GM12878 (cell line): ENCODE measurements at regions not wholly inside any gene's neighbourhood (a gene's known extent, or its start where the extent isn't known, plus 50 kb on each side); places are given as distances from the start of the nearest gene placed in this dataset.

Experiments
- CHD1 ChIP-seq: IDR thresholded peaks from 2 replicates; pipeline ENCODE4 v1.6.1; 2012; ENCODE audit warnings: low read depth, low read length, improper control_type of control experiment
- CTCF ChIP-seq, 3 experiments: IDR thresholded peaks in 2 of 3; conservative IDR thresholded peaks in 1 of 3; 2 replicates each; pipeline ENCODE4 v1.5.1; 2011; ENCODE audit warnings: low read depth in 3 of 3, low read length in 3 of 3, mild to moderate bottlenecking in 3 of 3, control low read depth in 2 of 3, moderate library complexity in 2 of 3, inconsistent platforms in 1 of 3, mixed read lengths in 1 of 3; ENCODE audit not compliant: control insufficient read depth in 2 of 3, insufficient read depth in 1 of 3; ENCODE audit errors: extremely low read depth in 1 of 3
- EZH2 ChIP-seq: IDR thresholded peaks from 2 replicates; pipeline ENCODE4 v1.6.1; 2012; ENCODE audit warnings: low read depth, mild to moderate bottlenecking, control low read depth, inconsistent platforms, low read length, borderline replicate concordance; ENCODE audit not compliant: control insufficient read depth
- IKZF2 ChIP-seq, 2 experiments: fragments of 450-650 bp; IDR thresholded peaks; 2 replicates each; pipeline ENCODE4 v1.6.1; 2017; ENCODE audit warnings: mild to moderate bottlenecking in 2 of 2, moderate library complexity in 2 of 2
- MXI1 ChIP-seq: fragments of 150-350 bp; IDR thresholded peaks from 2 replicates; pipeline ENCODE4 v1.6.1; 2011; ENCODE audit warnings: low read depth, mild to moderate bottlenecking, inconsistent platforms, low read length, improper control_type of control experiment
- NFIC ChIP-seq: IDR thresholded peaks from 2 replicates; pipeline ENCODE4 v1.6.1; 2012; ENCODE audit warnings: low read depth, mild to moderate bottlenecking, inconsistent platforms, low read length, moderate library complexity
- POLR2AphosphoS5 ChIP-seq: IDR thresholded peaks from 2 replicates; pipeline ENCODE4 v1.6.1; 2011; ENCODE audit warnings: mild to moderate bottlenecking, low read length, inconsistent platforms
- RFX5 ChIP-seq: IDR thresholded peaks from 2 replicates; pipeline ENCODE4 v1.6.1; 2011; ENCODE audit warnings: low read depth, low read length, improper control_type of control experiment
- SP1 ChIP-seq: IDR thresholded peaks from one replicate; pipeline ENCODE4 v1.6.1; 2011; ENCODE audit warnings: low read depth, low read length
- YY1 ChIP-seq: IDR thresholded peaks from 2 replicates; pipeline ENCODE4 v1.6.1; 2011; ENCODE audit warnings: low read depth, mild to moderate bottlenecking, low read length
- ZNF217 ChIP-seq: fragments of 450-650 bp; IDR thresholded peaks from 2 replicates; pipeline ENCODE4 v1.6.1; 2017; ENCODE audit warnings: antibody characterized with exemption, mild to moderate bottlenecking
- TF ChIP-seq, protein P1 (sequence below): IDR thresholded peaks from 2 replicates; pipeline ENCODE4 v1.6.1; 2012; ENCODE audit warnings: low read depth, low read length, improper control_type of control experiment
- TF ChIP-seq, protein P2 (sequence below): fragments of 450-650 bp; IDR thresholded peaks from 2 replicates; pipeline ENCODE4 v1.6.1; 2017; ENCODE audit warnings: antibody characterized with exemption, mild to moderate bottlenecking, moderate library complexity

DNA sequence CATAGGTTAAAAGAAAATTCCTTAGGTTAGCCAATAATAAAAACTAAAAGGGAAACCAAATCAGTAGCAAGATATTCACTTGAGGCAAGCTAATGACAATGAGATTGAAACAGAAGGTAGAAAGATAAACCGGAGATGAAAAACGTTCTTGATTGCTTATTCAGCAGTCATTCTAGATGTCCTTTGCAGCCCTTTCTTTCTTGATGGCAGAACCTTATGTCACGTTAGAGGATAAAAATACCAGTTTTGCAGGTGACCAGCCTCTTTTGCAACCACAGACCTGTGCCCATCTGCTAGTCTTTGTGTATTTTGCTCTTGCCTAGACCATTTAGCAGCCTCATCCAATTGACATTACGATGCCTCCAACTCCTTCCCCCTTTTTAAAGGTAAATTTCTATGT lies 337.8 kb downstream of the DMAC1 start:
- no peak for TF ChIP-seq ZNF217
- no peak for TF ChIP-seq SP1
- no peak for TF ChIP-seq YY1
- no peak for TF ChIP-seq EZH2
- TF ChIP-seq CTCF (IDR thresholded peaks at IDR 0.05 in 2 of 3, conservative IDR thresholded peaks at IDR 0.05 in 1 of 3; ENCODE audit: control insufficient read depth in 2 of 3, extremely low read depth in 1 of 3, insufficient read depth in 1 of 3, low read depth in 3 of 3, low read length in 3 of 3): no peak
- TF ChIP-seq RFX5: no peak
- no peak for TF ChIP-seq POLR2AphosphoS5
- no peak for TF ChIP-seq IKZF2 (IDR thresholded peaks at IDR 0.05)
- TF ChIP-seq CHD1: no peak
- TF ChIP-seq NFIC: no peak
- no peak for TF ChIP-seq MXI1
- TF ChIP-seq, protein P1, sequence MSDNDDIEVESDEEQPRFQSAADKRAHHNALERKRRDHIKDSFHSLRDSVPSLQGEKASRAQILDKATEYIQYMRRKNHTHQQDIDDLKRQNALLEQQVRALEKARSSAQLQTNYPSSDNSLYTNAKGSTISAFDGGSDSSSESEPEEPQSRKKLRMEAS: no peak
- TF ChIP-seq, protein P2, sequence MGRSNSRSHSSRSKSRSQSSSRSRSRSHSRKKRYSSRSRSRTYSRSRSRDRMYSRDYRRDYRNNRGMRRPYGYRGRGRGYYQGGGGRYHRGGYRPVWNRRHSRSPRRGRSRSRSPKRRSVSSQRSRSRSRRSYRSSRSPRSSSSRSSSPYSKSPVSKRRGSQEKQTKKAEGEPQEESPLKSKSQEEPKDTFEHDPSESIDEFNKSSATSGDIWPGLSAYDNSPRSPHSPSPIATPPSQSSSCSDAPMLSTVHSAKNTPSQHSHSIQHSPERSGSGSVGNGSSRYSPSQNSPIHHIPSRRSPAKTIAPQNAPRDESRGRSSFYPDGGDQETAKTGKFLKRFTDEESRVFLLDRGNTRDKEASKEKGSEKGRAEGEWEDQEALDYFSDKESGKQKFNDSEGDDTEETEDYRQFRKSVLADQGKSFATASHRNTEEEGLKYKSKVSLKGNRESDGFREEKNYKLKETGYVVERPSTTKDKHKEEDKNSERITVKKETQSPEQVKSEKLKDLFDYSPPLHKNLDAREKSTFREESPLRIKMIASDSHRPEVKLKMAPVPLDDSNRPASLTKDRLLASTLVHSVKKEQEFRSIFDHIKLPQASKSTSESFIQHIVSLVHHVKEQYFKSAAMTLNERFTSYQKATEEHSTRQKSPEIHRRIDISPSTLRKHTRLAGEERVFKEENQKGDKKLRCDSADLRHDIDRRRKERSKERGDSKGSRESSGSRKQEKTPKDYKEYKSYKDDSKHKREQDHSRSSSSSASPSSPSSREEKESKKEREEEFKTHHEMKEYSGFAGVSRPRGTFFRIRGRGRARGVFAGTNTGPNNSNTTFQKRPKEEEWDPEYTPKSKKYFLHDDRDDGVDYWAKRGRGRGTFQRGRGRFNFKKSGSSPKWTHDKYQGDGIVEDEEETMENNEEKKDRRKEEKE: no peak
